ENCODE measurements at regions not wholly inside any gene's neighbourhood (a gene's known extent, or its start where the extent isn't known, plus 50 kb on each side); places are given as distances from the start of the nearest gene placed in this dataset.

GRCh38 chr4:81546777-81547176, 75.1 kb upstream of the RASGEF1B start:
- DNase-seq (ENCODE audit: low spot score): no peak

GRCh38 chr4:81541161-81541945, 69.6 kb upstream of the RASGEF1B start:
- no peak for DNase-seq (ENCODE audit: low spot score)

- no peak for DNase-seq (ENCODE audit: low spot score)
These were observed 67.2 kb upstream of the RASGEF1B start for GRCh38 chr4:81538716-81539427.

- no peak for DNase-seq (ENCODE audit: low spot score)
These were observed 59.7 kb upstream of the RASGEF1B start for GRCh38 chr4:81531410-81531809.

GRCh38 chr4:81528979-81529378, 57.3 kb upstream of the RASGEF1B start:
- DNase-seq (ENCODE audit: low spot score): no peak

- no peak for DNase-seq (ENCODE audit: low spot score)
These were observed 56.5 kb upstream of the RASGEF1B start for GRCh38 chr4:81528200-81528599.

- DNase-seq (ENCODE audit: low spot score): no peak
These were observed 56.0 kb upstream of the RASGEF1B start for GRCh38 chr4:81527709-81528108.

- no peak for DNase-seq (ENCODE audit: low spot score)
These were observed 55.4 kb upstream of the RASGEF1B start for GRCh38 chr4:81527115-81527514.

GRCh38 chr4:81526706-81527105, 55.0 kb upstream of the RASGEF1B start:
- no peak for DNase-seq (ENCODE audit: low spot score)

- DNase-seq (ENCODE audit: low spot score): no peak
These were observed 52.1 kb upstream of the RASGEF1B start for GRCh38 chr4:81523672-81524327.

- DNase-seq (ENCODE audit: low spot score): no peak
These were observed 51.0 kb upstream of the RASGEF1B start for GRCh38 chr4:81522711-81523110.

GRCh38 chr4:81521708-81522107, 50.0 kb upstream of the RASGEF1B start:
- DNase-seq (ENCODE audit: low spot score): no peak

All from RKO (cell line).